T-helper 17 cell (primary cell): ENCODE measurements at regions not wholly inside any gene's neighbourhood (a gene's known extent, or its start where the extent isn't known, plus 50 kb on each side); places are given as distances from the start of the nearest gene placed in this dataset.

Experiments
- ATAC-seq: fragments of 150-1000 bp; cut with Tn5 transposase; 2 replicates; pipeline ENCODE4 v1.10.0; 2021; ENCODE audit warnings: mild to moderate bottlenecking, moderate library complexity
- DNase-seq, 3 donors: peaks; one replicate each; pipeline versions ENCODE4 v3.0.0 to v3.0.0-alpha.2; 2020 to 2021
- H3K9me3 ChIP-seq: one replicate; pipeline ENCODE4 v1.7.0; 2013; ENCODE audit warnings: low read length, mild to moderate bottlenecking; ENCODE audit not compliant: control insufficient read depth, poor library complexity, severe bottlenecking
- H3K27ac Mint-ChIP-seq: one replicate; pipeline ENCODE4 v1.8.0; 2022; ENCODE audit warnings: mild to moderate bottlenecking, moderate library complexity, mixed read lengths
- H3K27me3 Mint-ChIP-seq: one replicate; pipeline ENCODE4 v1.8.0; 2022; ENCODE audit warnings: mixed read lengths
- H3K36me3 Mint-ChIP-seq: one replicate; pipeline ENCODE4 v1.8.0; 2022; ENCODE audit warnings: low read depth, mixed read lengths
- H3K4me1 Mint-ChIP-seq: one replicate; pipeline ENCODE4 v1.8.0; 2022; ENCODE audit warnings: mild to moderate bottlenecking, mixed read lengths
- H3K4me3 Mint-ChIP-seq: one replicate; pipeline ENCODE4 v1.8.0; 2022; ENCODE audit warnings: mild to moderate bottlenecking, moderate library complexity, mixed read lengths

- no peaks in the 10 kb centered on the region for H3K9me3 ChIP-seq
- H3K27me3 Mint-ChIP-seq, result peaks cover 49% of the 10 kb centered on the region
- ATAC-seq (no peak), DNase-seq (no peak)
- no peak overlapping the region for H3K27ac Mint-ChIP-seq
- H3K36me3 Mint-ChIP-seq, result peaks cover 3% of the 10 kb centered on the region
- no peak overlapping the region for H3K4me3 Mint-ChIP-seq
- no peaks in the 10 kb centered on the region for H3K4me1 Mint-ChIP-seq
Observed at GRCh38 chr2:128401680-128402079, 83.0 kb upstream of the HS6ST1 start.

- no peak for ATAC-seq
- Mint-ChIP-seq H3K36me3 (peaks cover 3% of the 10 kb centered on the region), H3K27me3 (peaks cover 57% of the 10 kb centered on the region), H3K27ac (no peak overlapping the region), H3K4me1 (no peaks in the 10 kb centered on the region), H3K4me3 (no peak overlapping the region)
- H3K9me3 ChIP-seq, result no peaks in the 10 kb centered on the region
- DNase-seq, result no peak
Observed at GRCh38 chr2:128402911-128403670, 84.4 kb upstream of the HS6ST1 start.

- no peak overlapping the region for H3K27ac Mint-ChIP-seq
- ATAC-seq (no peak), DNase-seq (no peak)
- H3K4me1 Mint-ChIP-seq, result no peaks in the 10 kb centered on the region
- H3K9me3 ChIP-seq, result no peaks in the 10 kb centered on the region
- H3K4me3 Mint-ChIP-seq, result no peak overlapping the region
- H3K36me3 Mint-ChIP-seq, result peaks cover 3% of the 10 kb centered on the region
- H3K27me3 Mint-ChIP-seq, result peaks cover 66% of the 10 kb centered on the region
Observed at GRCh38 chr2:128403814-128404708, 85.4 kb upstream of the HS6ST1 start.

GRCh38 chr2:128404709-128405466 lies 86.2 kb upstream of the HS6ST1 start:
- peaks cover 62% of the 10 kb centered on the region for H3K27me3 Mint-ChIP-seq
- no peaks in the 10 kb centered on the region for H3K4me1 Mint-ChIP-seq
- peaks cover under 1% of the 10 kb centered on the region for H3K36me3 Mint-ChIP-seq
- DNase-seq (no peak), ATAC-seq (no peak)
- no peak overlapping the region for H3K4me3 Mint-ChIP-seq
- H3K9me3 ChIP-seq, result no peaks in the 10 kb centered on the region
- H3K27ac Mint-ChIP-seq, result no peak overlapping the region

GRCh38 chr2:128405467-128405900 lies 86.8 kb upstream of the HS6ST1 start:
- ATAC-seq, result no peak
- no peaks in the 10 kb centered on the region for H3K36me3 Mint-ChIP-seq
- no peaks in the 10 kb centered on the region for H3K4me1 Mint-ChIP-seq
- DNase-seq, result no peak
- no peak overlapping the region for H3K4me3 Mint-ChIP-seq
- H3K27me3 Mint-ChIP-seq, result peaks cover 63% of the 10 kb centered on the region
- H3K9me3 ChIP-seq, result no peaks in the 10 kb centered on the region
- H3K27ac Mint-ChIP-seq, result no peak overlapping the region

GRCh38 chr2:128405981-128406613 lies 87.4 kb upstream of the HS6ST1 start:
- DNase-seq, result no peak
- no peaks in the 10 kb centered on the region for H3K36me3 Mint-ChIP-seq
- no peaks in the 10 kb centered on the region for H3K9me3 ChIP-seq
- no peak overlapping the region for H3K4me3 Mint-ChIP-seq
- no peak for ATAC-seq
- no peaks in the 10 kb centered on the region for H3K4me1 Mint-ChIP-seq
- H3K27ac Mint-ChIP-seq, result no peak overlapping the region
- H3K27me3 Mint-ChIP-seq, result peaks cover 70% of the 10 kb centered on the region

GRCh38 chr2:128406736-128407554 lies 88.3 kb upstream of the HS6ST1 start:
- Mint-ChIP-seq H3K27me3 (peaks cover 74% of the 10 kb centered on the region), H3K36me3 (no peaks in the 10 kb centered on the region), H3K4me3 (no peak overlapping the region), H3K4me1 (no peaks in the 10 kb centered on the region), H3K27ac (no peak overlapping the region)
- ATAC-seq, result no peak
- DNase-seq, result no peak
- no peaks in the 10 kb centered on the region for H3K9me3 ChIP-seq

GRCh38 chr2:128408349-128409305 lies 90.0 kb upstream of the HS6ST1 start:
- H3K4me1 Mint-ChIP-seq, result no peaks in the 10 kb centered on the region
- H3K27me3 Mint-ChIP-seq, result peaks cover 62% of the 10 kb centered on the region
- ATAC-seq (no peak), DNase-seq (no peak)
- H3K27ac Mint-ChIP-seq, result no peak overlapping the region
- no peak overlapping the region for H3K4me3 Mint-ChIP-seq
- H3K36me3 Mint-ChIP-seq, result no peaks in the 10 kb centered on the region
- no peaks in the 10 kb centered on the region for H3K9me3 ChIP-seq

- DNase-seq, result no peak
- Mint-ChIP-seq H3K36me3 (no peaks in the 10 kb centered on the region), H3K4me1 (no peaks in the 10 kb centered on the region), H3K27ac (no peak overlapping the region), H3K4me3 (no peak overlapping the region), H3K27me3 (peaks cover 54% of the 10 kb centered on the region)
- no peaks in the 10 kb centered on the region for H3K9me3 ChIP-seq
- ATAC-seq, result no peak
Observed at GRCh38 chr2:128409326-128410034, 90.8 kb upstream of the HS6ST1 start.

GRCh38 chr2:128410035-128410757 lies 91.5 kb upstream of the HS6ST1 start:
- Mint-ChIP-seq H3K27ac (no peak overlapping the region), H3K27me3 (peaks cover 46% of the 10 kb centered on the region), H3K36me3 (no peaks in the 10 kb centered on the region), H3K4me3 (no peak overlapping the region), H3K4me1 (no peaks in the 10 kb centered on the region)
- DNase-seq (no peak), ATAC-seq (no peak)
- H3K9me3 ChIP-seq, result no peaks in the 10 kb centered on the region
